HG02870 (cell line): ENCODE measurements at regions not wholly inside any gene's neighbourhood (a gene's known extent, or its start where the extent isn't known, plus 50 kb on each side); places are given as distances from the start of the nearest gene placed in this dataset.

Experiments used
- ATAC-seq: cut with Tn5 transposase; IDR thresholded peaks from one replicate; pipeline ENCODE4 v1.9.1; 2021; ENCODE audit warnings: mild to moderate bottlenecking, moderate library complexity; ENCODE audit not compliant: unreplicated experiment

GRCh38 chr11:98559961-98560360 lies 460.8 kb upstream of the CNTN5 start:
- ATAC-seq, result no peak

GRCh38 chr11:98561252-98561651 lies 459.5 kb upstream of the CNTN5 start:
- ATAC-seq, result no peak

- ATAC-seq, result no peak
Observed at GRCh38 chr11:98561877-98562395, 458.8 kb upstream of the CNTN5 start.

DNA sequence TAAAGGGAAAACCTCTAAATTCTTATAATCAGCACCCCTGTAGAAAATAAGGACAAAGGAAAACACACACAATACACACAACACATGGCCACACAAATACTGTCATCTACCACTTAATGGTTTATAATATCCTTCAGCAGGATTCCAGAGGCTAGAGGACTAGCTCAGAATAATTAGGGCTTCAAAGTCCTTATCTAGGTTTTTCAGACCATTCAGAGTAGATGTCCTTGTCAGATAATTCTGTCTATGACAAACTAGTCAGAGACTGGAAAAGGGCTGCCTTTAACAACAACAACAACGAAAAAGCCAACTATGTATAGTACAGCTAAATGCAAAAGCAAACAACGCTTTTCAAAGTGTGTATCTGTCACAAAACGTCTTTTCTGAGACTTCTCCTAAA lies 456.5 kb upstream of the CNTN5 start:
- ATAC-seq, result no peak

DNA sequence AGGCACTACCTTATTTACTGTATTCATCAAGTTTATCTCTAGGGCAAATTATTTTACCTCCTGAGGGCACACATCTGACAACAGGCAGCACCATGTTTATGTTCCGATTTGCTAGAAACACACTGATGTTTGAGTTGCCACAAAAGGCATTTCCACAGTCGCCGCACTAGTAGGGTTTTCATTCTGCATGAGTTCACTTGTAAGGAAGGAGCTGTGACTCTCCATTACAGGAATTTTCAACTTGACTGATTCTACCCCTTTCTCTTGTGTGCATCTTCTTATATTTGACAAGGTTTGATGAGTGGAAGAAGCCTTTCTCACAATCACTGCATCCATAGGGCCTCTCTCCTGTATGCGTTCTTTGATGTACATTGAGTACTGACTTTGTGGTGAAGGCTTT lies 455.9 kb upstream of the CNTN5 start:
- ATAC-seq, result no peak

GRCh38 chr11:98565311-98565710 lies 455.4 kb upstream of the CNTN5 start:
- no peak for ATAC-seq

DNA sequence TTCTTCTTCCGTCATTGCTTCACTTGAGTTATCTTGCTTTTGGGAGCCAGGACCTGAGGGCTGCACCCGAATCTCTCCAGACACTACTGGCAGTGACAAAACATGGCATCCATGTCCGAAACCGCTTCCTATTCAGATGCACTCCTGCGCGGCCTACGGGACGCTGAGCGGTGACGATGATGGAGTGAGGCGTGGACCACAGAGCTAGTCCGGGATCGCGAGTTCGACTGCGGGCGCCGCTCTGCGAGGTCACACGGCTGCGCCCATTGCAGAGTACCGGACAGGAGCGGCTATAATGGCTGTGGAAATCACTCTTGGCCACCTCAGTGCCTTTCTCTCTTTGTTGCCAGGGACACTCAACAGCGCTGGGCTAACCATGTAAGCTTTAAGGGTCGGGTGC lies 453.8 kb upstream of the CNTN5 start:
- ATAC-seq, result no peak

GRCh38 chr11:98568013-98568412 lies 452.7 kb upstream of the CNTN5 start:
- ATAC-seq, result no peak

DNA sequence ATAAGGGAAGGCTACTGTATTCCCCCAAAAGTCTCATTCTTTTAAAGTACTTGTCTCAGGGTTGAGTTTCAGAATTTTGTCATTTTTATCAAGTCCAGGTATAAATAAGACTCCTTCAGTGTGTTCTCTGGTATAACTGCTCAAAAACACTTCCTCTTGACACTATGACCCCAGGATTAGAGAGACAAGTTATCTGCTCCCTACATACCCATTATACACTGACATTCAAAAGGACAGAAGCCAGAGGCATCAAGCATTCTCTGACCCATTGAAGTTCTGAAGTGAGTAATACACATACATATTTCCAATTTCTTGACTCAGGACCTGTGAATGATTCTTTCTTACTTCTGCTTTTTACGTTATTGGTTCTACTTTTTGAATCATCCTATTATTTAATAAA lies 447.8 kb upstream of the CNTN5 start:
- ATAC-seq, result no peak

DNA sequence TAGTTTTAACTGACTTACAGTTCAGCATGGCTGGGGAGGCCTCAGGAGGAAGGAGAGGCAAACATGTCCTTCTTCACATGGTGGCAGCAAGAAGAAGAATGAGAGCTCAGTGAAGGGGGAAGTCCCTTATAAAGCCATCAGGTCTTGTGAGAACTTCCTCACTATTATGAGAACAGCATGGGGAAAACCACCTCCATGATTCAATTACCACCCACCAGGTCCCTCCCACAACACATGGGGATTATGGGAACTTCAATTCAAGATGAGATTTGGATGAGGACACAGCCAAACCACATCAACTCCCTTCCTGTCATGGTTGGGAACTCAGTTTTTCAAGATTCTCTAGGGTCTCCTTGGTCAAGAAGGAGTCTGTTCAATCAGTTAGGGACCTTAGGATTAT lies 432.9 kb upstream of the CNTN5 start:
- no peak for ATAC-seq

- ATAC-seq, result no peak
Observed at GRCh38 chr11:98589967-98590366, 430.8 kb upstream of the CNTN5 start.

DNA sequence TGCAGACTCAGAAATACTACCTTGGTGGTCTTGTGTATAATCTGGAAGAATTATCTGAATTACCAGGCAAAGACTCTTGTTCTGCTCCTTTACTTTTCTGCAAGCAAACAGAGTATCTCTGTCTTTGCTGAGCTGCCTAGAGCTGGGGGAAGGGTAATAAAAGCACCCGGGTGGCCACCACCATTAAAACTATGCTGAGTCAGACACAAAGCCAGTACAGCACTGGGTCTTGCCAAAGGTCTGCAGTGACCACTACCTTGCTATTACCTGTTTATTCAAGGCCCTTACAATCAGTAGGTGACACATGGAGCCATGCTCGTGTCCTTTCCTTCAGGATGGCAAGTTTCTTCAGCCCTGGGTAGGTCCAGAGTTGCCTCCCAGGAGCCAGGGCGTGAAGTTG lies 420.6 kb upstream of the CNTN5 start:
- ATAC-seq, result no peak

DNA sequence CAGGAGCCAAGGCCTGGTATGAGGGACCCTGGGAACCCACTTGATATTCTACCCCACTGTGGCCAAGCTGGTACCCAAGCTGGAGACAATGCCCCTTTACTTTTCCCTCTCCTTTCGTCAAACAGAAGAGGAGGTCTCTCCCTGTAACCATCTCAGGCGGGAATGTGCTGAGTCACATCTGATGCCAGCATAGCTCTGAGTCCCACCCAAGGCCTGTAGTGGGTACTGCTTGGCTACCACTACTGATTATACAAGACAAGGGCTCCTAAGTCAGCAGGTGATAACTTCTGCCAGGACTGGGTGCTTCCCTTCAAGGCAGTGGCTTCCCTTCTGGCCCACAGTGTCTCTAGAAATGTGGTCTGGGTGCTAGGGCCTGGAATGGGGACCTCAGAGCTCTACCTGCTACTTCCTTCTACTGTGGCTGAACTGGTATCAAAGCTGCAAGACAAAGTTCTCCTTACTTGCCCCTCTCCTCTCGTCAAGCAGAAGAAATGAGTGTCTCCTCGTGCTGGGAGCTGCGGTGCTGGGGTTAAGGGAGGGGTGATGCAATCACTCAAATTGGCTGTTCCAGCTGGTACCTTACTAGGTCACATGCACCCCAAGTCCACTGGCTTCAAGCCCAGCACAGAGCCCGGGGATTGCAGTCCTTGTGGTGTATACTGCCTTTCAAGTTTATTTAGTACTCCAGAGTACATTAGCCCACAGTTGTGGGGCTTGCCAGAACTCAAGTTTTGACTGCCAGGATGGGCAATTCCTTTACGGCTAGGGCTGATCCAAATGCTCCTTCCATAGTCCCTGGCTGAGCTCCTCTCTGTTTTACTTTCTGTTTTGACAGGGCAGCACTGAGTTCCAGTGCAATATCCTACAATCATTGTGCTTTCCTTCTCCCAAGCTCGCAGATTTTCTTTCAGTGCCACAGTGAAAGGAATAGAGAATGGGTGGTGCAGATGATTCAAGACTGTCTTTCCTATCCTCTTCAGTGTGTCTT lies 419.7 kb upstream of the CNTN5 start:
- no peak for ATAC-seq

DNA sequence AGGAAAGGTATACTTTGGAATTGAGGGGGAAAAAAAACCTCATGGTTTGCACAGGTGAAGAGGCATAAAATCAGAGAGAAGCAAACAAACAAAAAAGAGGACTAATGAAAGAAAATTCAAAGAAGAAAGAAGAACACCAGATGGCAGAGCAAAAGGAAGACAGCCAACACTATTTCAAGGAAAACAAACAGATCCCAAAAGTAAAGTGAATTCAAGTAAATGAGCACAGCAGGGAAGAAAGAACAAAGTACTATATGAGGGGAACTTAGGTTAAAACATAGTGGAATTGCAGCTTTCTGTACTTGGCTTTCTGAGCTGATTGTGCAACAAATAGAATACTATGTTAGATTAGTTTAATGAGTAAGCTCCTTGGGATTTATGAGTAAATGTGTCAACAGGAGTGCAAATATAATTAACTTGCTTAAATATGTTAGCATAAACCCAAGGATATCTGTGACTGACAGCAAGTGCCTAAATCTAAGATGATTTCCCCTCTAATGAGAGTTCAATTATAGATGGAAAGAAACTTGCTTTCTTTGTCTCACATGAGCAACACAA lies 404.6 kb upstream of the CNTN5 start:
- no peak for ATAC-seq

DNA sequence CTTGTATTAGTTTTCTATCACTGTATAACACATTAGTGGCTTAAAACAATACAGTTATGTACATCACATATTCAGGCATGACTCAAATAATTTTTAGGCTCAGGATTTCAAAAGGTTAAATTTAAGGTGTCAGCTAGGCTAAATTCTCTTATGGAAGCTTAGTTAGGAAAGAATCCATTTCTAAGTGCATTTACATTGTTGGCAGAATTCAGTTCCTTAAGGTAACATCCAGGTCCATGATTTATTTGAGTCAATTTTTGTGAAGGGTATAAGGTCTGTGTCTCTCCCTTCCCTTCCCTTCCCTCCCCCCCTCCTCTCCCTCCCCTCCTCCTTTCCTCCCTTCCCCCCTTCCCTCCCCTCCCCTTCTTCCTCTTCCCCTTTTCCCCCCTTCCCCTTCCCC lies 399.0 kb upstream of the CNTN5 start:
- no peak for ATAC-seq

- no peak for ATAC-seq
Observed at GRCh38 chr11:98625526-98625925, 395.2 kb upstream of the CNTN5 start.

DNA sequence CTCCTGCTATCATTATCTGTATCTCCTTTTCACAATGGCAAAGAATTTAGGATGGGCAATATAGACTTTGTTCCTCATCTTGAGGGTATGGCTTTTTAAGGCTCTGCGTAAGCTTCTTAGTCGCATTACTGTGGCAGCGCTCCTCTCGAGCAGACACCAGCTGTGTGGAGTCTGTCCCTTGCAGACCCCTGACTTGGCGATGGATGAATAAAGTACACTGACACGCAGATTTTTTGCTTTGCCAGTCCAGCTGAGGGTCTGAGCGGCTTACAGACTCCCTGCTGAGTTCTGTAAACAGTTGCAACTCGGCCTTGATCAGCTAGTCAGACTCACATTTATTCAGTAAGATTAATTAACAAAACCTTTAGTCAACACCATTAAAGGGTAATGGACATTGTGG lies 390.0 kb upstream of the CNTN5 start:
- no peak for ATAC-seq

GRCh38 chr11:98657711-98658110 lies 363.0 kb upstream of the CNTN5 start:
- no peak for ATAC-seq

- no peak for ATAC-seq
Observed at GRCh38 chr11:98659431-98659830, 361.3 kb upstream of the CNTN5 start.

- ATAC-seq, result no peak
Observed at GRCh38 chr11:98674390-98674789, 346.4 kb upstream of the CNTN5 start.

DNA sequence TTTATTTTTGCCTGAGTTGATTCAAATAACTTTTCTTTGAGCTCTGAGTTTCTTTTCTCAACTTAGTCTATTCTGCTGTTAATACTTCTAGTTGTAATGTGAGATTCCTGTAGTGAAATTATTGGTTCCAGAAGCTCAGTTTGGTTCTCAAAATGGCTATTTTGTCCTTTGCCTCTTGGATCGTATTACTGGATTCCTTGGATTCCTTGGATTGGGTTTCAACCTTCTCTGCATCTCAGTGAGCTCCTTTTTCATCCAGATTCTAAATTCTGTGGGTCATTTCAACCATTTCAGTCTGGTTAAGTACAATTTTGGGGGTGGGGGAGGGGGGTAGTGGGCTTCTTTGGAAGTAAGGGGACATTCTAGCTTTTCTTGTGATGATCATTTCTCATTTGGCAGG lies 341.1 kb upstream of the CNTN5 start:
- no peak for ATAC-seq

- ATAC-seq, result no peak
Observed at GRCh38 chr11:98701541-98701940, 319.2 kb upstream of the CNTN5 start.
